Suppressor macrophage (primary cell): ENCODE measurements at regions not wholly inside any gene's neighbourhood (a gene's known extent, or its start where the extent isn't known, plus 50 kb on each side); places are given as distances from the start of the nearest gene placed in this dataset.

Experiments
- DNase-seq, 4 experiments: peaks; one replicate each; pipeline ENCODE4 v3.0.0-alpha.2; 2020 to 2022

DNA sequence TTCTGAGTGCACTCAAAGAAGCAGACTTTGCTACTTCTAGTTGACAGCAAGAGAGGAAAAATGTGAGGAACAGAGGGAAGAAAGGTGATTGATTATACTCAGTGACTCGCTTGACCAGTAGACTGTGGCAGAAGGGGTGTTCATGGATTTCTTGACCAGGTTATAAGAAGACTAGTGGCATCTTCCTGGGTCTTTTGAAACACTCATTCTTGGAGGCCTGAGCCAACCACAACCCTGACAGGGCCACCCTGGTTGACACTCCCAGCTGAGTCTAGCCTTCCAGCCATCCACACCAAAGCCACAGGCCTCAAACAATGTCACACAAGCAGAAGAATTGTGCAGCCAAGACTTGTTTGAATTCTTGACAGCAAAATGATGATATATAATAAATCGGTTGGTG is 366.3 kb downstream of the SS18 start:
- DNase-seq, result no peak

DNA sequence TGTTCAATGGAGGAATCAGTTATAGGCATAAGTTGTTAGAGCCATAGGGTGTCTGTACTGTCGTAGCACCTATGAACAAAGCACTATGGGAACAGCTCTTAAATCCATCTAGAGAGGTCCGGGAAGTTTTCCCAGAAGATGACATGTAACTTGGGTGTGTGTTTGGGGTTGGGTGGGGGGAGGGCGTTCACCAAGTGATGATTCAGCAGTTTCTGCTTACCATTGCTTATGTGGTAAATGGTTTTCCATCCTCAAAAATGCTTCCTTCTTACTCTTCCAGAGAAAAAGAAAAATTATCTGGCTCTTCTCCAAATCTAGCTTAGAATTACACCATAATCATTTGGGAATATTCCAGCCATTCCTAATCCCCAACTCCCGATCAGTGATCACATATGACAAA is 361.1 kb upstream of the ZNF521 start:
- no peak for DNase-seq

DNA sequence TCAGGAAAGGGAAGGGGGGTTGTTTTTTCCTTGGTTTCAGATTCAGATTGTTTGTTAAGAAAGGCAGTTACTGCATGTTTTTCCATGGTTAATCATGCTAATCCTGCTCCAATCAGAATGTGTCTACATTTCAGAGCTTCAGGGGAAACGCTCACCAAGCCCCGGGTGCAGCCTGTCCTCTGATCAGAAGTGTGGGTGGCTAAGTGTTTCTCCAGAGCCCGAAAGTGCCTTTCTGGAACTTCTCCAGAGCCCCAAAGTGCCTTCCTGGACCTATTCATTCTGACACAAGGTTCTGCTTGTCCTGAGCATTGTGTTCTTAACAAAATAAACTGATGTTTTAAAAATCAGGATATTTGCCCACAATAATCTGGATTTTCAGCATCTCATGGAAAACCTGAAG is 359.0 kb upstream of the ZNF521 start:
- DNase-seq, result no peak

DNA sequence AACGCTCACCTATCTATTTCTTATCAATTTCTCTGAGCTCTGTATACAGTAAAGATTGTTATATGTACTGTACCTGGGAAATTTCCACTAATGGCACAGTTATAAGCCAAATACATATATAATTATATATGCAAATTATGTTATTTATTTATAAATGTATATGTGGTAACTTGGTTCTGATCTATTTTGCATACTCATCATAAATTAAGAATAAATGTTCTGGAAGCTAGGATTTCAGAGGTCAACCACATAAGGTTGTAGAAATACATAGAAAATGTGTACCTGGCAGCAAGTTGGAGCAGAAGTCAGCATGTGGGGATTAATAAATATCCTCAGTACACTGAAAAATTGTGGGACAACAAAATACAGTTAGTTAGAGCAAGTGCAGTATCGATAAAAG is 353.7 kb upstream of the ZNF521 start:
- DNase-seq, result no peak

DNA sequence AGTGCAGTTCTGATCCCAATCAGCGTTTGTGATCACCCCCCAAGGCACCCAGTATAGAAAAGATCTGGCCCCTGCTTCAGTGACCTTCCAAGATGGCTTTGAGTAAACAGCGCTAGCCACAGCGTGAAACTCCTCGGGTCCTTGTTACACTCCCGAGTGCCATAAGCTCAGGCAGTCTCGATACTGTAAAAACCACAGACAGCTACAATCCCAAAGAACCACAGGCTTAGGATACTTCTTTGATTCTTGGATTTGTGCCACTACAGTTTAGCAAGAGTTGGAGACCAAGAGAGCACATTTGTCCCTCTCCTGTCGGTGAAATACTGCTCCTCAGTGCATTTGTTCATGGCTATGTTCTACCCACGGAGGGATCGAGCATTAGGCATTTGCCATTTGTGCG is 352.5 kb upstream of the ZNF521 start:
- no peak for DNase-seq

DNA sequence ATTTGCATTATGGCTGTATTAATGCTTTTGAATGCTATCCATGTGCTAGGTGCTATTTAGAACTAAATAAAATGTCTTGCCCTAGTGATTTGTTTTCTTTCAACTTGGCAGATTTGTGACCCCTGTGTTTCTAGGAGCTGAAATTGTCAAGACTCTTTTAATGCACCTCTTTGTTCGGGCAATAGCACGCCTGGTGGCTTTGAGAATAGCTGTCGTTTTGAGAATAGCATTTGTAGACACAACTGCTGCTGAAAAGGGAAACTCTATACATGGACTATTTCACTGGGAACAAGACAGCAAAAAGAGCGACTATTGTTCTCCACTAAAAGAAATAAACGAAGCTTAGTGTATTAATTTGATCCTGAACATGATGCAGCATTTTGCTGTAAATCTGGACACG is 352.1 kb upstream of the ZNF521 start:
- DNase-seq, result no peak

DNA sequence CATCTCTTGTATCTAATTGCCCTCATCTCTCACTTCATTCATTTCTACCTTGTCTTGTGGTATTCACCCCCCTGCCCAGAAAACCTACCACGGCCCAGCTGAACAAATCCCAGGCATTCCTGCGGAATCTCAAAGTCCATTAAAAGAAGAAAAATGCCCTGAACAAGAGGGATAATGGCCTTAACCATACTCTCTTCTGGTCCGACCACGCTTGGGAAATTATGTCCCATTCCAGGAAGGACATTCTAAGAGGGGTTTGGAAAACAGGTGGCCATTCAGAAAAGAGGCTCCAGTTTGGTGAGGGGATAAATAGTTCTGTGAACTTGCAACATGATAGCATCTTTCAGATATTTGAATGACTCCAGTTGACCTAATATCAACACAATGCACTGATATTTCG is 349.9 kb upstream of the ZNF521 start:
- no peak for DNase-seq

DNA sequence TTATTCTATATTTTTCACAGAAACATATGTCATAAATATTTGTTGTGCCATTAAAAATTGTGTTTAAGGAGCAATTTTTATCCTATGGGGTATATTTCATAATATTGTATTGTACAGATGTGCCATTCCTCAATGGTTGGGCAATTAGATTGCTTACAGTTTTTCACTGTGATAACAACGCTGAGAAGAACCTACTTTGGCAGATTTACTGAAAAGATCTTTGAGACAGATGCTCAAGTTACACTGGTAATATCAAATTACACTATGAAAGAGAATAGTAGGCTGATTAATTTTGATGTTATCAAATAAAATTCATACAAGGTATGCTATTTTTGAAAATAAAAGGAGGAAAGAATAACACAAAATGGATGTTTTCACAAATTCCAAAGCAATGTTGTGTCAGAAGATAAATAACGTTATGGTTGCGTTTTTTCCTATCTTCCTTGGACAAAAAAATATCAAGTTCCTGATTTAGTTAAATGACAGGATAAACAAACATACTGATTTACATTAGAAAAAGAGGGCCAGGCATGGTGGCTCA is 335.1 kb upstream of the ZNF521 start:
- DNase-seq, result no peak

DNA sequence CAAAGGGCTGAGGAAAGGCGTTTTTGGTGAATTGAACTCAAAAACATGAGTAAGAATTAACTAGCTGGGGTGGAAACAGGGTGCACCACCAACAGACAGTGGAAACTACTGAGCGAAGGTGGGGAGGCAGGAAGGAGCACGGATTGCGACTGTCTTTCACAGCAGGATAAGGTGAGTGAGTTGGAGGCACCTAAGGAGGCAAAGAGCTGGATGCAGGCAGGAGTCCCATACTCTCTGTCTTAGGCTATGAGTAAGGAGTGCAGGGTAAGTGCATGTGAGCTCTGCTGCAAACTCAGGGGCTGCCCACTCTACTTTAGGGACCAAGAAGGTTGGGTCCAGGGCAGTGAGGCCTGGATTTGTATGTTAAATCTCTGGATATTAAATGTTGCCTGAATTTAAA is 333.1 kb upstream of the ZNF521 start:
- no peak for DNase-seq

DNA sequence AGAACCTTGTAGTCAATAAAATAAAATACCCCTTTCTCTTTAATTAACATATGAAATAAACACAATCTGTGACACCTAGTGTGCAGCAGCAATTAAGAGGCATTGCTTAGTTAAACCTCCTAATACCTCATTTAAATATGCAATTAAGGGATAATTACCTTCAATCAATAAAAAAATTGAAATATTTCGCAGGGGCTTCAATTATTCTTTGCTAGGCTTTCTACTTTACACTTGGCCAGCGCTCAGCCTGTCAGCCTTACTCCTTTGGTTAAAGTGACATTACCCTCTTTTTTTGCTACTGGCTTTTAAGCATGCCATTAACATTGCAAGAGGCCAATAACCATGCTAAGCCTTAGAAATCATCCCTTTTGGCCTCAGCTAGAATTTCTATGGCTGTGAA is 327.5 kb upstream of the ZNF521 start:
- DNase-seq, result no peak

DNA sequence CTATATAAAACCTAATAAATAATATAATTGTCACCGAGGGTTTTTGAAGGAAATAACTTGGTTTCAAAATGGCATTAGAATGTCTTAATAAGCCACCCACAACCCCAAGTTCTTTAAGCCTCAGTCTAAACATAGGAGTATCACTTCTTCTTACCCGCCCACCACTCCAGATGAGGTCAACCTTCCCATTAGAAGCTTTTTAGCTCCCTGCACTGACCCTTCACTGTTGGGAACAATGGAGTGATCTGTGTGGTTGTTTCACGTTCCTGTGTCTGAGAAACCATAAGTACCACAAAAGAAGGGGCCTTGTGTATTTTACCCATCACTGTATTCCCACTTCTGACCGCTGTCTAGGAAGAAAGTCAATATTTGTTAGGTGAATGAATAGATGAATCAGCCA is 326.3 kb upstream of the ZNF521 start:
- DNase-seq, result peak; percentile 38 to 73 (median 64)

DNA sequence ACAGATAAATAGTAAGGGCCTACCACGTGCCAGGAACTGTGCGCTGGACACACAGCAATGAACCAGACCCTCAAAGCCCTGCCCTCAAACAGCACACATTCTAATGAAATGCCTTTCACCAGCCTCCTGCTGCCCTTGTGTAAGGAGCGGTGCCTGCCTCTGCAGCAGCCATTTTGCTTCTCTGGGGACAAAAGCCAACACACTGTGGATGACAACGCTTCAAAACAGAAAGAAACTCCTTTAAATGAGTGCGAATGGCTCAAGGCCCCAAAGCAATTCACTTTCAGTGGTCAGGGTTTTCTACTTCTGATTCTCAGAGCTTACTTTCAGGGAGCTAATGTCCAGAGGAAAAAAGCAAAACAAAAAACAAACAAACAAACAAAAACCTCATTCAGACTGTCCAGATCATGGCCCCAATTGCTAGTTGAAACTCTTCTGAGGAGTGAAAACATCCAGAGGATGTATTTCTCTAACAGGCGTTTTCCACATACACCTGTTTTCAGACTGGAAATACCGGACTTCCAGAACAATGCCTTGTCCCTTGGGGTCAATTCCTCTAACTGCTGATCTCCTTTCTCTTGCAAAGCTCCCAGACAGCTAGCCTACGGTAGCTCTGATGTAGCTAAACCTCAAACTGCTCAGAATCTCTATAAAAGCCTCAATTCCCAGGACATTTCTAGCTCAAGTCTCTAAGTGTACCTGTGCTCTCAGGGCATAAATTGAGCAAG is 323.3 kb upstream of the ZNF521 start:
- DNase-seq, result no peak

DNA sequence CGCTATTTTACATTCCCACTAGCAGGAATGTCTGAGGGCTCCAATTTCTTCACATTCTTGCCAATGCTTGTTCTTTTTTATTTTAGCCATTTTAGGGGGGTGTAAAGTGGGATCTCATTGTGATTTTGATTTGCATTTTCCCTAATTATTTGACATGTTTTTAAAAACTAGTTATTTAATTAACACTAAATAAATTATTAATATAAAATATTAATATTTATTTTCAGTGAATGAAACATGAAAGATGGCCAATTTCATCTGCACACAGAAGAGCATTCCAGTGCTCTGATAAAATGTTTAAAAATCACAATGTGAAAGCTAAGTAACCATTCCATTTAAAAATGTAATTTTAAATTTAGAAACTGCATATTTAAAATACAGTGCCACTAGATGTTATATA is 322.2 kb upstream of the ZNF521 start:
- DNase-seq, result no peak

DNA sequence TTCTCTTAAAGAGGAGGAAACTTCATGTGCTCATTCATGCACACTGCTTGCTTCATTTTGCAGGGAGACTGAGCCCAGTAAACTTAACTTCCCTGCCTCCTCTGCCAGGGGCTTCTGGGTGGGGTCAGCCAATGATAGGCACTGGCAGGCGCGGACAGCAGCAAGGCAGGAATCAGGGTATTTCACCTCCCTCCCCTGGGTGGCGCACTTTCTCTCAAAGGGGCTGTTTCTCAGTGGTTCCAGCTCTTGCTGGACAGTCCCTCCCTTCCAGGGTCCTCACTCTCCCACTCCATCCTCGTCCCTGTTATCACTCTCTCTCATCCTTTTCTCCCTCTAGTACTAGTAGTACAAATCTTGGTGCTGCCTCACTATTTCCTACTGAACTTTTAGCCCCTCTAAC is 320.5 kb upstream of the ZNF521 start:
- DNase-seq, result no peak

DNA sequence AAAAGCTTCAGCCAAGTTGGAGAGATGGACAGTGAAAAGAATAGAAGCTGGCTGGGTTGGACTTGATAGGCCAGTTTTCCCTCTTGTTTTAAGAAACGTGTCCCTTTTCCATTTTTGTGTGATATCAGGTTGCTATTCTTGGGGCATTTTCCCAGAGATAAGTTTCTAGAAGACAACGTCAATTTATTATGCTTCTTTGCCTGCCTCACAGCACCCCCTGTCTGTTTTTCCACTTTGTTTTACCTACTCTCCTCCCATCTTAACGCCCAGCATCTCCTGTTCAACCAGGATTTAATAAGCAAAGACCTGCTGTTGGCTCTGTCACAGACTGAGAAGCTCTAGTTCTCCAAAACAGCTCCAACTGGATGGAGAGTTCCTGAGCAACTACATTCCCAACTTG is 317.8 kb upstream of the ZNF521 start:
- no peak for DNase-seq

DNA sequence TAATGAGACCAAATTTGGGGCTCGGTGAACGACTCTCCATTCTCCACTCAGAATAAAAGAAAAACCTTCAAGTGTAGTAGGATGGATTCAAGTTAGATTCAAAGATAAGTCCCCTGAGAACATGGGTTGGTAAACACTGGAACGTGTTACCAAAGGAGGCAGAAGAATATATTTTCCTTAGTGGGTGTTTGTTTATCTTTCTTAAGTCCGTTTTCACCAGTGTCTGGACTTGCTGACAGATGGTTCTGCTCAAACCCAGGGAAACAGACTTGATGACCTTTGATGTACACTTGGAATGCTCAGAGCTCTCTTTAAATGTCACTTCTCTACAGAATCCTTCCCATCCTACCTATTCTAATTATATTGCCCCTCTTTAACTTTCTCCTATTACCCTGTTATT is 310.3 kb upstream of the ZNF521 start:
- no peak for DNase-seq

DNA sequence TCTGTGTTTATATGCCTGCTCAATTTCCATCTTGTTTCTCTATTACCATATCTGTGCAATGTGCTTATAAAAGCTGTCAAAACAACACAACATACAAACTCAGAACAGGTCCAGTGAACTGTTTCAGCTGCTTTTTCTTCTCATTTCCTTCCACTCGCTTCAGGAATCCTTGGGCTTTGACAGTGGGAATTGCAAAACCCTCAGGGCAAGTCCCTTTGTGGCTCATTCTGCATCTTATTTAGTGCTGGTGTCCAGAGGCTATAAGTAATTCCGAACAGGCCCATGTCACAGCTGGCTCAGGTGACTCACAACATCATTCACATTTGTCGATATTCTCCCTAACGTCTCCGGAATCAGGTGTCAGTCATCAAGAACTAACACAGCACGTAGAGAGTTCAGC is 309.9 kb upstream of the ZNF521 start:
- no peak for DNase-seq

DNA sequence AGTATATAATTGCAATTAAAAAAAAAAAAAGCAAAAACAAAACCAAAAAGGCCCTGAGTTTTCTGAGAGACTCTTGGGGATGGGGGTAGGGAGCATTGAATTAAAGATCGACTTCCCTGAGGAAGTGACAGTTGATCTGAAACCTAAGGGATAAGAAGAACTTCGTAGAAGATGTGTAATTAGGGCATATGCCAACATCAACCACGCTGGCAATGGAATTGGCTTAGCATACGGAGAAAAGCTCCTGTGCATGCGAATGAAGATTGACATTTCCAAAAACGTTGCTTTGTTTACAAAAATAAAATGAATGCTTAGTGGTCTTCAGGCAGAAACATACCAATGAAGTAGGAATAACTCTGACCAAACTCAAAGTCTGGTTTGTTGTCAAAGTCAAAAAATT is 307.6 kb upstream of the ZNF521 start:
- DNase-seq, result no peak

DNA sequence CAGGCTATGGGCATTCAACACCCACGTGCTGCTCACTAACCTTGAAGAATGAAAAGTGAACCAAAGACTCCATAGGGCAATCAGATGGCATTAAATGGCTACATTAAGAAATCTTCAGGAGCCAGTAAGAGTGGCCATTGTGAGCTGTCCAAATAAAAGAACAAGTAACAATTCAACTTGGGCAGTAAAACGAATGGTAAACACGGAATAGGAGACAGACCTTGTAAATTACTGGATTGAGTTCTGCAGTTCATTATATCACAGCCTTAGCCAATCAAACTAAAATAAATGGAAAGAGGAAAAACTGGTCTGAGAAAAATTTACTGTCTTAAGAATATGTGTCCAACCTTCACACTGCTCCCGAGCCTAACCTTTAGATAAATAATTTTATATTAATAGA is 306.5 kb upstream of the ZNF521 start:
- no peak for DNase-seq

DNA sequence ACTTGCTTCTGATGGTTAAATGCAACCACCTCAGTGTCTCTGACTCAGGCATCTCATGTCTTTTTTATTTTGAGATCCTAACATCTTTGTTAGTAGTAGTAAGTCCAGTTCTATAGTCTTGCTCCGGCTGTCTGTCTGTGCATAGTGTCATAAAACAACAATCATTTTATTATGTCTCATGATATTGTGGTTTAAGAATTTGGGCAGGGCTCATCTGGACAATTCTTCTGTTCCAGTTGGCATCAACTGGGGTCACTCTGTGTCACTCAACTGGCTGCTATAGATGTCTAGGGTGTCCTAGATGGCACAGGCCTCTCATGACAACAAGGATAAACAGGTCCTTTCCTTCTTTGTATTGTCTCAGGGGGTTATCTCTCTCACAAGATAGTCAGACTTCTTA is 299.6 kb upstream of the ZNF521 start:
- DNase-seq, result no peak

DNA sequence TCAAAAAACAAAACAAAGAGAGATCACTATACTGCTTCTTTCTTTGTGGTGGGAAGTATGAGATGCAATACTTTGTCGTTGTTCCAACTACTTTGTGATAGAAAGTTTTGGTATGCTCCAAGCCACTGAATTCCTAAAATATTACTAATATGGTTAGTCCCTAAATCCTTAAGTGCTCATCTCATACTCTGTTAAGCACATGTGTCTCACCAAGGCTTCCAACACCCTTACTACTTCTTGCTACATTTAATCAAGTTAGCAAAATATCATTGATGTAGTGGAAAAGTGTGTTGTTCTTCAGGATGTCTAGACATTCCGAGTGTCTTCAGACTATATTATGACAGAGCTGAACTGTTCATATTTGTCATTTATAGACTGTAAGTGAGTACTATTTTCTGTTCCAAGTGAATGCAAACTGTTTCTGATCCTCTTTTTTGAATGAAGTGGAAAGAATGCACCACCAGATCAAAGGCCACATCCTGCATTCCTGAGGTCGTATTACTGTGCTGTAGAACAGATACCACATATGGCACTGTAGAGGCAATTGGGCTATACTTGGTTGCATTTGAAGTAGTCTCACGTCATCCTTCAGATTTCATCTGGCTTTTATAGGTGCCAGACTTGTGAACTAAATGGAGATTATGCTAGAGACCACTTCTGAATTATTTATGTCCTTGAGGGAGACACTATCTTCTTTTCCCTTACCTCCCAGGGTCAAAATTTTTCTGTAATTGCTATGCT is 298.4 kb upstream of the ZNF521 start:
- DNase-seq, result no peak

DNA sequence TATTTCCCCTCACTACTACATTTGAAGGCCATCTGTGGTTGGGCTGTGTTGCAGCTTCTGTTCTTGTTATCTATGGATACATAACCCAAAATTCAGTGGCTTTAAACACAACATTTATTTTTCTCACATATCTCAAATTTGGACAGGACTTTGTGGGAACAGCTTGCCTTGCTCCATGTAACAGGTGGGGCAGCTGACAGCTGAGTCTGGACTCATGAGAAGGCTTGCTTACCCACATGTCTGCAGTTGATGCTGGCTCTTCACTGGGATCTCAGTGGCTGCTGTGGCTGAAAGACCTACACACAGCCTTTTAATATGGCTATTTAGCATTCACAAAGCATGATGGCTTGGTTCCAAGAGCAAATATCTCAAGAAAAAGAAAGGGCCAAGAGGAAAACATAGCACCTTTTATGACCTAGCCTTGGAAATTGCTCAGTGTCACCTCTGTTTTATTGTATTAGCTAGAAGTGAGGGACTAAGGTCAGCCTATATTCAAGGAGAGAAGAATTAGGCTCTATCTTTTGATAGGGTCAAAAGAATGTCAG is 296.8 kb upstream of the ZNF521 start:
- no peak for DNase-seq

DNA sequence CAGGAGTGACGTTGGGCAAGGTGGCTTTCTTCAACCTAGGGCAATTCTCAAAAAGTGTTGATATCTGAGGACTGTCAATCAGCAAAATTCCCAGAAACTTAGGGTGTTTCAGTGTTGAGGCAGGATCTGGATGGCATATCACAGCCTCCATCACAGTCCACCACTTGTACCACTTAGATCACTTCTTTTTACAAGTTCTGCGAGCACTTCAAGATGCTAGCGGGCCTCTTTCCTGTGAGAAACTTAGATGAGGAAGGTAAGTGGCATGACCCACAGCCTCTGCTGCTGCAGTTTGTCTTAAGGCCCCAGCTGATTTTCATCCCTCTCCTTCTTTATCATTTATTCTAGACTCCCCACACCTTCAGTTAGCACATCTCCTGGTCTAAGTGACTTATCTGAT is 295.4 kb upstream of the ZNF521 start:
- DNase-seq, result no peak

DNA sequence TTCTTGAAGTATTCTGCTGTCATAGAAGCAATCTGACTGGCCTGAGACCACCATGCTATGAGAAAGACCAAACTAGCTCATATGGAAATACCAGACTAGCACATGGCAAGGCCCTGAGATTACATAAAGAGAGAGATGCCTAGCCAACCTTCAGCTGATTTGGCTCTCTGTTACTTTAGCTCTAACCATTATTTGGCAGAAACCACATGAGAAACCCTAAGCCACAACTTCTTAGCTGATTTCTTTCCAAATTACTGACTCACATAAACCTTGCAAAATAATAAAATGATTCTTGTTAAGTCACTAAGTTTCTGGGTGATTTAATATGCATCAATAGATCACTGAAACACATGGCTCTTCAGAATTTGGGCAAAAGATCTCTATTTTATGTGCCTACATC is 295.0 kb upstream of the ZNF521 start:
- DNase-seq, result no peak
